Activated B cell treated with CpG ODN at 0.5 μM for 24 hours (primary cell): ENCODE measurements at regions not wholly inside any gene's neighbourhood (a gene's known extent, or its start where the extent isn't known, plus 50 kb on each side); places are given as distances from the start of the nearest gene placed in this dataset.

ENCODE experiments used
- ATAC-seq: fragments of 200-7000 bp; cut with Tn5 transposase; one replicate; pipeline ENCODE4 v1.10.0; 2021; ENCODE audit warnings: low read depth, mild to moderate bottlenecking, moderate library complexity
- CTCF ChIA-PET: fragments of 350-600 bp; sonication (Branson Sonifier 250); formaldehyde crosslinking; loops from one replicate; lab custom pipeline; 2021; ENCODE audit warnings: antibody characterized with exemption; lab: Charles Lee
- POLR2A ChIA-PET: fragments of 350-600 bp; sonication (Branson Sonifier 250); formaldehyde crosslinking; loops from one replicate; lab custom pipeline; 2021; ENCODE audit warnings: antibody characterized with exemption; lab: Charles Lee
- DNase-seq: peaks from one replicate; pipeline ENCODE4 v3.0.0; 2022
- H3K27ac Mint-ChIP-seq: one replicate; pipeline ENCODE4 v1.8.0; 2020; ENCODE audit warnings: mixed read lengths
- H3K27me3 Mint-ChIP-seq: one replicate; pipeline ENCODE4 v1.8.0; 2021; ENCODE audit warnings: mixed read lengths
- H3K36me3 Mint-ChIP-seq: one replicate; pipeline ENCODE4 v1.8.0; 2021; ENCODE audit warnings: low read depth, mixed read lengths
- H3K4me1 Mint-ChIP-seq: one replicate; pipeline ENCODE4 v1.8.0; 2021; ENCODE audit warnings: mixed read lengths
- H3K4me3 Mint-ChIP-seq: one replicate; pipeline ENCODE4 v1.8.0; 2020; ENCODE audit warnings: mild to moderate bottlenecking, mixed read lengths
- H3K9me3 Mint-ChIP-seq: one replicate; pipeline ENCODE4 v1.8.0; 2020; ENCODE audit warnings: mixed read lengths
- intact Hi-C: fragments of 100-400 bp; cut with micrococcal nuclease; formaldehyde crosslinking; loops from one replicate; pipeline ENCODE4 v1.15.1; 2024
- TF ChIP-seq, protein P1 (sequence below): fragments of 200-600 bp; IDR thresholded peaks from one replicate; pipeline ENCODE4 v1.8.0; 2022; ENCODE audit warnings: antibody characterized with exemption, mild to moderate bottlenecking

GRCh38 chr3:6580808-6581207 is 280.1 kb upstream of the GRM7 start:
- intact Hi-C loops = no loop called here
- TF ChIP-seq, protein P1, sequence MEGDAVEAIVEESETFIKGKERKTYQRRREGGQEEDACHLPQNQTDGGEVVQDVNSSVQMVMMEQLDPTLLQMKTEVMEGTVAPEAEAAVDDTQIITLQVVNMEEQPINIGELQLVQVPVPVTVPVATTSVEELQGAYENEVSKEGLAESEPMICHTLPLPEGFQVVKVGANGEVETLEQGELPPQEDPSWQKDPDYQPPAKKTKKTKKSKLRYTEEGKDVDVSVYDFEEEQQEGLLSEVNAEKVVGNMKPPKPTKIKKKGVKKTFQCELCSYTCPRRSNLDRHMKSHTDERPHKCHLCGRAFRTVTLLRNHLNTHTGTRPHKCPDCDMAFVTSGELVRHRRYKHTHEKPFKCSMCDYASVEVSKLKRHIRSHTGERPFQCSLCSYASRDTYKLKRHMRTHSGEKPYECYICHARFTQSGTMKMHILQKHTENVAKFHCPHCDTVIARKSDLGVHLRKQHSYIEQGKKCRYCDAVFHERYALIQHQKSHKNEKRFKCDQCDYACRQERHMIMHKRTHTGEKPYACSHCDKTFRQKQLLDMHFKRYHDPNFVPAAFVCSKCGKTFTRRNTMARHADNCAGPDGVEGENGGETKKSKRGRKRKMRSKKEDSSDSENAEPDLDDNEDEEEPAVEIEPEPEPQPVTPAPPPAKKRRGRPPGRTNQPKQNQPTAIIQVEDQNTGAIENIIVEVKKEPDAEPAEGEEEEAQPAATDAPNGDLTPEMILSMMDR = no peak
- ChIA-PET CTCF (no interaction called here), POLR2A (no interaction called here)
- peaks cover 5% of the 10 kb centered on the region for H3K9me3 Mint-ChIP-seq
- no peaks in the 10 kb centered on the region for H3K27me3 Mint-ChIP-seq
- no peak for DNase-seq
- no peak overlapping the region for H3K27ac Mint-ChIP-seq
- H3K4me3 Mint-ChIP-seq = no peak overlapping the region
- ATAC-seq = no peak
- no peaks in the 10 kb centered on the region for H3K36me3 Mint-ChIP-seq
- no peaks in the 10 kb centered on the region for H3K4me1 Mint-ChIP-seq

DNA sequence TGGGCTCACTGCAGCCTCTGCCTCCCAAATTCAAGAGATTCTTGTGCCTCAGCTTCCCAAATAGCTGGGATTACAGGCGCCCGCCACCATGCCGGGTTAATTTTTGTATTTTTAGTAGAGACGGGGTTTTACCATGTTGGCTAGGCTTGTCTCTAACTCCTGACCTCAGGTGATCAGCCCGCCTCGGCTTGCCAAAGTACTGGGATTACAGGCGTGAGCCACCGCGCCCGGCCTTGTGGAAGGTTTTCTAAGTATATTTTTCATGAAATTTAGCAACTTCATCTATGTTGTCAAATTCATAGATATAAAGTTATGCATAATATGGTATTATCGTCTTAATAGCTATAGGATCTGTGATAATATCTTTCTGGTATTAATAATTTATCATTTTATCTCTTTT is 275.6 kb upstream of the GRM7 start:
- Mint-ChIP-seq H3K4me1 (no peaks in the 10 kb centered on the region), H3K4me3 (no peak overlapping the region), H3K36me3 (no peaks in the 10 kb centered on the region), H3K27ac (no peak overlapping the region), H3K9me3 (no peaks in the 10 kb centered on the region), H3K27me3 (no peaks in the 10 kb centered on the region)
- TF ChIP-seq, protein P1 = no peak
- ChIA-PET POLR2A (no interaction called here), CTCF (no interaction called here)
- ATAC-seq = no peak
- intact Hi-C loops = no loop called here
- DNase-seq = no peak

DNA sequence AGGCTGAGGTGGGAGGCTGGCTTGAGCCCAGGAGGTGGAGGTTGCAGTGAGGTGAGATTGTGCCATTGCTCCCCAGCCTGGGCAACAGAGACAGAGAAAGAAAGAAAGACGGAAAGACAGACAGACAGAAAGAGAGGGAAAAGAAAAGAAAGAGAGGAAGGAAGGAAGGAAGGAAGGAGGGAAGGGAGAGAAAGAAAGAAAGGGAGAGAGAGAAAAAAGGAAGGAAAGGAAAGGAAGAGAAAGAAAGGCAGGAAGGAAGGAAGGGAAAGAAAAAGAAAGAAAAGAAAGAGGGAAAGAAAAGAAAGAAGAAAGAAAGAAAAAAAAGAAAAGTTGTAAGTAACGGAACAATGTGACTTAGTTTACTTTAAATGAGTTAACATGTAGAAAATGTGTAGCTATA is 260.7 kb upstream of the GRM7 start:
- no peaks in the 10 kb centered on the region for H3K4me1 Mint-ChIP-seq

GRCh38 chr3:6601374-6601773 is 259.5 kb upstream of the GRM7 start:
- no peaks in the 10 kb centered on the region for H3K27me3 Mint-ChIP-seq
- ChIA-PET CTCF (no interaction called here), POLR2A (no interaction called here)
- H3K9me3 Mint-ChIP-seq = peaks cover 2% of the 10 kb centered on the region
- no peak overlapping the region for H3K4me3 Mint-ChIP-seq
- no peaks in the 10 kb centered on the region for H3K4me1 Mint-ChIP-seq
- H3K36me3 Mint-ChIP-seq = no peaks in the 10 kb centered on the region
- DNase-seq (no peak), ATAC-seq (no peak)
- H3K27ac Mint-ChIP-seq = no peak overlapping the region
- intact Hi-C loops = no loop called here
- TF ChIP-seq, protein P1 = no peak

More for the DNA sequence above, 260.7 kb upstream of the GRM7 start:
- H3K27me3 Mint-ChIP-seq = no peaks in the 10 kb centered on the region
- H3K36me3 Mint-ChIP-seq = no peaks in the 10 kb centered on the region
- no peak overlapping the region for H3K27ac Mint-ChIP-seq
- no peak for ATAC-seq
- DNase-seq = no peak
- intact Hi-C loops = no loop called here
- H3K4me3 Mint-ChIP-seq = no peak overlapping the region
- ChIA-PET CTCF (no interaction called here), POLR2A (no interaction called here)
- H3K9me3 Mint-ChIP-seq = peaks cover 2% of the 10 kb centered on the region
- TF ChIP-seq, protein P1 = no peak

GRCh38 chr3:6602329-6602728 is 258.6 kb upstream of the GRM7 start:
- intact Hi-C loops = no loop called here
- H3K36me3 Mint-ChIP-seq = no peaks in the 10 kb centered on the region
- ATAC-seq (no peak), DNase-seq (no peak)
- ChIA-PET CTCF (no interaction called here), POLR2A (no interaction called here)
- H3K27me3 Mint-ChIP-seq = no peaks in the 10 kb centered on the region
- TF ChIP-seq, protein P1 = no peak
- H3K4me3 Mint-ChIP-seq = no peak overlapping the region
- H3K27ac Mint-ChIP-seq = no peak overlapping the region
- H3K4me1 Mint-ChIP-seq = no peaks in the 10 kb centered on the region
- H3K9me3 Mint-ChIP-seq = peaks cover 2% of the 10 kb centered on the region
